Transverse colon (tissue), 4 donors: ENCODE measurements at regions not wholly inside any gene's neighbourhood (a gene's known extent, or its start where the extent isn't known, plus 50 kb on each side); places are given as distances from the start of the nearest gene placed in this dataset.

ENCODE experiments used
- DNase-seq: peaks from one replicate; pipeline ENCODE4 v3.0.0-alpha.2; 2019
- H3K27ac ChIP-seq, 4 donors: fragments of 200-600 bp; sonication (generic); 2 replicates each; pipeline ENCODE4 v1.5.1; 2016 to 2018; ENCODE audit warnings: inconsistent platforms in 4 of 4
- H3K27me3 ChIP-seq: fragments of 200-600 bp; sonication (generic); 2 replicates; pipeline ENCODE4 v1.5.1; 2017; ENCODE audit warnings: inconsistent platforms
- H3K36me3 ChIP-seq, 4 donors: fragments of 200-600 bp; sonication (generic); 2 replicates each; pipeline ENCODE4 v1.5.1; 2017 to 2019; ENCODE audit warnings: inconsistent platforms in 4 of 4
- H3K4me1 ChIP-seq, 4 donors: fragments of 200-600 bp; sonication (generic); 2 replicates each; pipeline ENCODE4 v1.5.1; 2017 to 2020; ENCODE audit warnings: inconsistent platforms in 4 of 4
- H3K4me3 ChIP-seq, 4 donors: fragments of 200-600 bp; sonication (generic); 1 replicate in 1 of 4; 2 replicates in 3 of 4; pipeline versions ENCODE4 v1.5.1 to v1.6.1; 2017 to 2019; ENCODE audit warnings: inconsistent platforms in 4 of 4
- H3K9me3 ChIP-seq, 2 donors: fragments of 200-600 bp; sonication (generic); 2 replicates each; pipeline ENCODE4 v1.5.1; 2017 to 2019; ENCODE audit warnings: inconsistent platforms in 2 of 2
- CTCF ChIP-seq, 5 experiments: fragments of 200-600 bp in 3 of 5; fragments of 450-650 bp in 2 of 5; sonication (generic) in 3 of 5; IDR thresholded peaks; 1 replicate in 2 of 5; 2 replicates in 3 of 5; pipeline ENCODE4 v1.5.1; 2016 to 2017; ENCODE audit warnings: antibody characterized with exemption in 5 of 5, inconsistent platforms in 3 of 5, mild to moderate bottlenecking in 2 of 5, moderate library complexity in 1 of 5
- EP300 ChIP-seq: sonication (generic); formaldehyde crosslinking; IDR thresholded peaks from one replicate; pipeline ENCODE4 v1.6.1; 2017; ENCODE audit warnings: antibody characterized with exemption, low read depth
- POLR2A ChIP-seq: fragments of 450-650 bp; IDR thresholded peaks from one replicate; pipeline ENCODE4 v1.6.1; 2016; ENCODE audit warnings: antibody characterized with exemption, mild to moderate bottlenecking, moderate library complexity
- POLR2AphosphoS5 ChIP-seq, 3 donors: sonication (generic); formaldehyde crosslinking; IDR thresholded peaks; one replicate each; pipeline ENCODE4 v1.6.1; 2016; ENCODE audit warnings: antibody characterized with exemption in 3 of 3
- WGBS, 2 donors: methylation state at CpG; one replicate each; pipeline ENCODE4 v1.1.5; 2018; ENCODE audit warnings: low coverage in 1 of 2; 5-methylcytosine and 5-hydroxymethylcytosine counted together
- in situ Hi-C, 4 donors: fragments of 200-750 bp; cut with MboI; loops; one replicate each; pipeline versions ENCODE4 v1.15.0 to v1.15.1; 2017; ENCODE audit warnings: low sequenced_read_pairs in 3 of 4, low pct_ligation_motif_present in 1 of 4, low pct_unique_long_range_greater_than_20kb in 1 of 4
- intact Hi-C: fragments of 100-400 bp; cut with DNase I; formaldehyde crosslinking; loops from one replicate; pipeline ENCODE4 v1.15.1; 2023; ENCODE audit warnings: low total_unique reads

GRCh38 chr5:99088309-99088708 is 159.5 kb upstream of the CHD1 start:
- Histone ChIP-seq H3K27ac (no peak overlapping the region), H3K4me1 (no peaks in the 10 kb centered on the region), H3K36me3 (no peaks in the 10 kb centered on the region), H3K4me3 (no peak overlapping the region), H3K27me3 (peaks cover 5% of the 10 kb centered on the region), H3K9me3 (no peaks in the 10 kb centered on the region)
- DNase-seq = no peak
- 20 to 67% methylated on average over 1 to 3 of the region's 3 CpGs for WGBS, 2 donors
- intact Hi-C loops = no loop called here
- TF ChIP-seq EP300 (no peak), POLR2AphosphoS5 (IDR thresholded peaks at IDR 0.05) (no peak), POLR2A (no peak), CTCF (IDR thresholded peaks at IDR 0.05) (no peak)
- in situ Hi-C loops = no loop called here

- Histone ChIP-seq H3K4me3 (no peak overlapping the region), H3K9me3 (no peaks in the 10 kb centered on the region), H3K27ac (no peak overlapping the region), H3K27me3 (no peaks in the 10 kb centered on the region), H3K36me3 (no peaks in the 10 kb centered on the region), H3K4me1 (no peaks in the 10 kb centered on the region)
- intact Hi-C loops = no loop called here
- TF ChIP-seq EP300 = no peak
- WGBS, 2 donors = 79% methylated on average over 3 of the region's 3 CpGs; no CpG with 5 or more reads in 1 of the 2 donors
- no peak for DNase-seq
- in situ Hi-C loops = no loop called here
Observed at GRCh38 chr5:99083197-99083596, 154.4 kb upstream of the CHD1 start.

GRCh38 chr5:99081711-99082110 is 152.9 kb upstream of the CHD1 start:
- in situ Hi-C loops = no loop called here
- Histone ChIP-seq H3K4me1 (no peaks in the 10 kb centered on the region), H3K36me3 (no peaks in the 10 kb centered on the region), H3K27me3 (no peaks in the 10 kb centered on the region), H3K27ac (no peak overlapping the region), H3K9me3 (no peaks in the 10 kb centered on the region), H3K4me3 (no peak overlapping the region)
- WGBS, 2 donors = 83 to 90% methylated on average over 2 of the region's 2 CpGs
- TF ChIP-seq POLR2AphosphoS5 (IDR thresholded peaks at IDR 0.05) (no peak), EP300 (no peak), POLR2A (no peak), CTCF (IDR thresholded peaks at IDR 0.05) (no peak)
- DNase-seq = no peak
- intact Hi-C loops = no loop called here

- H3K9me3 ChIP-seq = peaks cover 0 to 4% of the 10 kb centered on the region in 2 donors
- H3K36me3 ChIP-seq = no peaks in the 10 kb centered on the region
- in situ Hi-C loops = no loop called here
- TF ChIP-seq CTCF (IDR thresholded peaks at IDR 0.05) = no peak
- TF ChIP-seq POLR2A = no peak
- no peak for TF ChIP-seq POLR2AphosphoS5 (IDR thresholded peaks at IDR 0.05)
- no peak for TF ChIP-seq EP300
- intact Hi-C loops = no loop called here
- DNase-seq = no peak
- H3K27ac ChIP-seq = no peak overlapping the region
- no peaks in the 10 kb centered on the region for H3K27me3 ChIP-seq
- H3K4me3 ChIP-seq = no peak overlapping the region
- no peaks in the 10 kb centered on the region for H3K4me1 ChIP-seq
- 66 to 74% methylated on average over 3 to 4 of the region's 4 CpGs for WGBS, 2 donors
Observed at GRCh38 chr5:99076723-99077640, 148.2 kb upstream of the CHD1 start.
